GM10248 (cell line): ENCODE measurements at regions not wholly inside any gene's neighbourhood (a gene's known extent, or its start where the extent isn't known, plus 50 kb on each side); places are given as distances from the start of the nearest gene placed in this dataset.
"Not testable (repeated sequence)": the region's sequence is repeated elsewhere in the genome, so short reads cannot be mapped to it uniquely, and the experiment has no call there.

ENCODE experiments used
- CTCF ChIA-PET: fragments of 300-600 bp; sonication (Branson Sonifier 250); formaldehyde crosslinking; extraction: SDS; loops from one replicate; lab custom pipeline; 2021; ENCODE audit warnings: antibody characterized with exemption; lab: Yijun Ruan, JAX
- POLR2A ChIA-PET: fragments of 350-650 bp; sonication (Branson Sonifier 250); formaldehyde crosslinking; extraction: SDS; loops from one replicate; lab custom pipeline; 2020; ENCODE audit warnings: antibody characterized with exemption; lab: Yijun Ruan, JAX
- DNase-seq: peaks from one replicate; pipeline ENCODE4 v3.0.0; 2012; ENCODE audit errors: extremely low spot score
- CTCF ChIP-seq: IDR thresholded peaks from 2 replicates; pipeline ENCODE4 v1.5.1; 2012; ENCODE audit warnings: mild to moderate bottlenecking, low read depth; ENCODE audit errors: extremely low read depth, missing control alignments, control extremely low read depth

- TF ChIP-seq CTCF: no peak
- DNase-seq: no peak
- CTCF ChIA-PET: interaction anchor here (0.8 to 5.7 kb wide), 6 partner anchors 9 to 262 kb away, joined by 3 to 60 read pairs (median 12); no protein-coding TSS in a partner anchor
- POLR2A ChIA-PET: no interaction called here
Measured at GRCh38 chr4:77354550-77354949, 197.5 kb downstream of the CCNG2 start.

- TF ChIP-seq CTCF: no peak
- CTCF ChIA-PET: interaction anchor here (0.9 to 7.1 kb wide), 4 partner anchors 15 to 116 kb away, joined by 3 to 109 read pairs (median 34); no protein-coding TSS in a partner anchor
- no peak for DNase-seq
- POLR2A ChIA-PET: no interaction called here
Measured at GRCh38 chr4:77355731-77356130, 198.7 kb downstream of the CCNG2 start.

- ChIA-PET CTCF (interaction anchor here (0.6 to 7.1 kb wide), 35 partner anchors 8 to 1384 kb away, joined by 3 to 109 read pairs (median 5); no protein-coding TSS in a partner anchor), POLR2A (interaction anchor here (0.6 kb wide), 1 partner anchor 181 kb away, joined by 3 read pairs; no protein-coding TSS in a partner anchor)
- peak; percentile 40 for DNase-seq
- peak; percentile 66 for TF ChIP-seq CTCF
Measured at GRCh38 chr4:77358315-77358928, 201.4 kb downstream of the CCNG2 start.

- CTCF ChIA-PET: interaction anchor here (1.3 to 7.1 kb wide), 6 partner anchors 8 to 121 kb away, joined by 3 to 109 read pairs (median 25); no protein-coding TSS in a partner anchor
- POLR2A ChIA-PET: no interaction called here
- no peak for DNase-seq
- TF ChIP-seq CTCF: no peak
Measured at GRCh38 chr4:77360451-77360850, 203.4 kb downstream of the CCNG2 start.

GRCh38 chr4:77366876-77367275 lies 209.9 kb downstream of the CCNG2 start:
- POLR2A ChIA-PET, DNase-seq: not testable (repeated sequence)
- CTCF ChIA-PET: interaction anchor here (0.6 to 2.2 kb wide), 22 partner anchors 8 to 372 kb away, joined by 3 to 16 read pairs (median 4); no protein-coding TSS in a partner anchor

- no peak for DNase-seq
- ChIA-PET POLR2A (no interaction called here), CTCF (interaction anchor here (1.1 to 2.9 kb wide), 3 partner anchors 10 to 233 kb away, joined by 4 to 15 read pairs (median 13); no protein-coding TSS in a partner anchor)
- TF ChIP-seq CTCF: no peak
Measured at GRCh38 chr4:77367638-77368037, 210.6 kb downstream of the CCNG2 start.

- no peak for TF ChIP-seq CTCF
- ChIA-PET CTCF (interaction anchor here (0.9 to 3.4 kb wide), 5 partner anchors 10 to 246 kb away, joined by 3 to 22 read pairs (median 8); no protein-coding TSS in a partner anchor), POLR2A (no interaction called here)
- no peak for DNase-seq
Measured at GRCh38 chr4:77372375-77372774, 215.4 kb downstream of the CCNG2 start.
